Activated T-cell treated with anti-CD3 and anti-CD28 coated beads, Interleukin-2, amount 50 U/mL, for 24 hours (primary cell): ENCODE measurements at regions not wholly inside any gene's neighbourhood (a gene's known extent, or its start where the extent isn't known, plus 50 kb on each side); places are given as distances from the start of the nearest gene placed in this dataset.
"Not testable (repeated sequence)": the region's sequence is repeated elsewhere in the genome, so short reads cannot be mapped to it uniquely, and the experiment has no call there.

Experiments used
- DNase-seq: peaks from one replicate; pipeline ENCODE4 v3.0.0-alpha.2; 2020
- H3K27ac Mint-ChIP-seq: 2 replicates; pipeline ENCODE4 v1.8.0; 2020; ENCODE audit warnings: mild to moderate bottlenecking, mixed read lengths
- H3K27me3 Mint-ChIP-seq: 2 replicates; pipeline ENCODE4 v1.8.0; 2020; ENCODE audit warnings: mixed read lengths
- H3K36me3 Mint-ChIP-seq: 2 replicates; pipeline ENCODE4 v1.8.0; 2020; ENCODE audit warnings: low read depth, mixed read lengths
- H3K4me1 Mint-ChIP-seq: 2 replicates; pipeline ENCODE4 v1.8.0; 2020; ENCODE audit warnings: low read depth, mixed read lengths
- H3K4me3 Mint-ChIP-seq: 2 replicates; pipeline ENCODE4 v1.8.0; 2020; ENCODE audit warnings: mild to moderate bottlenecking, moderate library complexity, mixed read lengths
- H3K9me3 Mint-ChIP-seq: 2 replicates; pipeline ENCODE4 v1.8.0; 2020; ENCODE audit warnings: mixed read lengths

- H3K4me1 Mint-ChIP-seq: peaks cover 41% of the 10 kb centered on the region
- not testable (repeated sequence) for H3K27ac Mint-ChIP-seq, H3K4me3 Mint-ChIP-seq, H3K27me3 Mint-ChIP-seq, H3K9me3 Mint-ChIP-seq, DNase-seq
- peaks cover 11% of the 10 kb centered on the region for H3K36me3 Mint-ChIP-seq
Observed at GRCh38 chr9:94387338-94388010, 59.0 kb upstream of the NUTM2F start.

- H3K4me1 Mint-ChIP-seq: peaks cover 41% of the 10 kb centered on the region
- not testable (repeated sequence) for H3K9me3 Mint-ChIP-seq, H3K4me3 Mint-ChIP-seq, DNase-seq, H3K27me3 Mint-ChIP-seq, H3K27ac Mint-ChIP-seq
- peaks cover 11% of the 10 kb centered on the region for H3K36me3 Mint-ChIP-seq
Observed at GRCh38 chr9:94388011-94388406, 59.6 kb upstream of the NUTM2F start.

- not testable (repeated sequence) for H3K4me3 Mint-ChIP-seq, H3K9me3 Mint-ChIP-seq, H3K27ac Mint-ChIP-seq, H3K36me3 Mint-ChIP-seq, H3K27me3 Mint-ChIP-seq, DNase-seq
- H3K4me1 Mint-ChIP-seq: peaks cover 34% of the 10 kb centered on the region
Observed at GRCh38 chr9:94390425-94391098, 62.1 kb upstream of the NUTM2F start.

- Mint-ChIP-seq H3K4me1 (peaks cover 24% of the 10 kb centered on the region), H3K36me3 (peaks cover 15% of the 10 kb centered on the region)
- H3K27me3 Mint-ChIP-seq, H3K9me3 Mint-ChIP-seq, H3K27ac Mint-ChIP-seq, DNase-seq, H3K4me3 Mint-ChIP-seq: not testable (repeated sequence)
Observed at GRCh38 chr9:94392971-94393624, 64.7 kb upstream of the NUTM2F start.

- H3K4me3 Mint-ChIP-seq: not testable (repeated sequence)
Observed at GRCh38 chr9:94397766-94398379, 69.4 kb upstream of the NUTM2F start.

GRCh38 chr9:94400461-94400860 is 72.0 kb upstream of the NUTM2F start:
- not testable (repeated sequence) for H3K4me3 Mint-ChIP-seq, DNase-seq, H3K27ac Mint-ChIP-seq, H3K9me3 Mint-ChIP-seq, H3K27me3 Mint-ChIP-seq
- Mint-ChIP-seq H3K4me1 (peaks cover 29% of the 10 kb centered on the region), H3K36me3 (peaks cover 27% of the 10 kb centered on the region)

More at GRCh38 chr9:94397766-94398379, 69.4 kb upstream of the NUTM2F start:
- not testable (repeated sequence) for DNase-seq, H3K27me3 Mint-ChIP-seq, H3K9me3 Mint-ChIP-seq
- Mint-ChIP-seq H3K36me3 (peaks cover 26% of the 10 kb centered on the region), H3K4me1 (peaks cover 30% of the 10 kb centered on the region), H3K27ac (peak overlapping the region; percentile 71)

- H3K4me3 Mint-ChIP-seq, H3K9me3 Mint-ChIP-seq, H3K27me3 Mint-ChIP-seq, H3K27ac Mint-ChIP-seq, DNase-seq: not testable (repeated sequence)
- Mint-ChIP-seq H3K36me3 (peaks cover 18% of the 10 kb centered on the region), H3K4me1 (peaks cover 21% of the 10 kb centered on the region)
Observed at GRCh38 chr9:94402795-94403194, 74.4 kb upstream of the NUTM2F start.

- Mint-ChIP-seq H3K36me3 (peaks cover 18% of the 10 kb centered on the region), H3K4me1 (peaks cover 18% of the 10 kb centered on the region)
- not testable (repeated sequence) for DNase-seq, H3K4me3 Mint-ChIP-seq, H3K27me3 Mint-ChIP-seq, H3K27ac Mint-ChIP-seq, H3K9me3 Mint-ChIP-seq
Observed at GRCh38 chr9:94403571-94403970, 75.1 kb upstream of the NUTM2F start.

GRCh38 chr9:94413665-94414064 is 85.2 kb upstream of the NUTM2F start:
- H3K9me3 Mint-ChIP-seq, DNase-seq, H3K27me3 Mint-ChIP-seq, H3K4me3 Mint-ChIP-seq: not testable (repeated sequence)
- peaks cover 22% of the 10 kb centered on the region for H3K36me3 Mint-ChIP-seq
- H3K4me1 Mint-ChIP-seq: peaks cover 28% of the 10 kb centered on the region
- peak overlapping the region; percentile 30 for H3K27ac Mint-ChIP-seq

- not testable (repeated sequence) for H3K9me3 Mint-ChIP-seq, H3K4me3 Mint-ChIP-seq, DNase-seq, H3K27me3 Mint-ChIP-seq
- peaks cover 33% of the 10 kb centered on the region for H3K36me3 Mint-ChIP-seq
- peaks cover 23% of the 10 kb centered on the region for H3K4me1 Mint-ChIP-seq
- peak overlapping the region; percentile 40 for H3K27ac Mint-ChIP-seq
Observed at GRCh38 chr9:94415111-94415510, 86.7 kb upstream of the NUTM2F start.

- H3K36me3 Mint-ChIP-seq: peaks cover 47% of the 10 kb centered on the region
- not testable (repeated sequence) for H3K4me3 Mint-ChIP-seq, DNase-seq, H3K4me1 Mint-ChIP-seq, H3K9me3 Mint-ChIP-seq, H3K27me3 Mint-ChIP-seq, H3K27ac Mint-ChIP-seq
Observed at GRCh38 chr9:94420098-94420497, 91.7 kb upstream of the NUTM2F start.

GRCh38 chr9:94421951-94422350 is 93.5 kb upstream of the NUTM2F start:
- H3K36me3 Mint-ChIP-seq: peaks cover 40% of the 10 kb centered on the region
- H3K9me3 Mint-ChIP-seq, H3K4me1 Mint-ChIP-seq, H3K27ac Mint-ChIP-seq, H3K27me3 Mint-ChIP-seq, DNase-seq, H3K4me3 Mint-ChIP-seq: not testable (repeated sequence)

GRCh38 chr9:94425312-94425711 is 96.9 kb upstream of the NUTM2F start:
- not testable (repeated sequence) for H3K4me1 Mint-ChIP-seq, H3K4me3 Mint-ChIP-seq, H3K9me3 Mint-ChIP-seq, H3K27me3 Mint-ChIP-seq, DNase-seq
- Mint-ChIP-seq H3K36me3 (peaks cover 25% of the 10 kb centered on the region), H3K27ac (peak overlapping the region; percentile 64)

GRCh38 chr9:94437128-94437527 is 108.7 kb upstream of the NUTM2F start:
- not testable (repeated sequence) for H3K27me3 Mint-ChIP-seq, H3K4me3 Mint-ChIP-seq, H3K9me3 Mint-ChIP-seq, DNase-seq, H3K27ac Mint-ChIP-seq, H3K4me1 Mint-ChIP-seq
- H3K36me3 Mint-ChIP-seq: peaks cover 48% of the 10 kb centered on the region

- H3K27me3 Mint-ChIP-seq: not testable (repeated sequence)
Observed at GRCh38 chr9:94438336-94438735, 109.9 kb upstream of the NUTM2F start.

More at GRCh38 chr9:94438336-94438735, 109.9 kb upstream of the NUTM2F start:
- H3K4me3 Mint-ChIP-seq, H3K27ac Mint-ChIP-seq, H3K4me1 Mint-ChIP-seq, DNase-seq, H3K9me3 Mint-ChIP-seq: not testable (repeated sequence)
- H3K36me3 Mint-ChIP-seq: peaks cover 60% of the 10 kb centered on the region
